Skeletal muscle tissue (tissue), 3 donors: ENCODE measurements at regions not wholly inside any gene's neighbourhood (a gene's known extent, or its start where the extent isn't known, plus 50 kb on each side); places are given as distances from the start of the nearest gene placed in this dataset.
"Not testable (repeated sequence)": the region's sequence is repeated elsewhere in the genome, so short reads cannot be mapped to it uniquely, and the experiment has no call there.

ENCODE experiments used
- H3K27ac ChIP-seq: one replicate; pipeline ENCODE4 v1.7.0; 2013; ENCODE audit warnings: mild to moderate bottlenecking, low read depth, low read length, inconsistent platforms
- H3K27me3 ChIP-seq, 3 donors: one replicate each; pipeline ENCODE4 v1.7.0; 2013; ENCODE audit warnings: low read length in 3 of 3; ENCODE audit not compliant: control insufficient read depth in 3 of 3, insufficient read depth in 3 of 3
- H3K36me3 ChIP-seq, 3 donors: one replicate each; pipeline ENCODE4 v1.7.0; 2013; ENCODE audit warnings: low read length in 3 of 3; ENCODE audit not compliant: control insufficient read depth in 3 of 3, insufficient read depth in 3 of 3
- H3K4me1 ChIP-seq, 3 donors: one replicate each; pipeline ENCODE4 v1.7.0; 2013; ENCODE audit warnings: low read length in 3 of 3, mild to moderate bottlenecking in 3 of 3; ENCODE audit not compliant: control insufficient read depth in 3 of 3, insufficient read depth in 3 of 3
- H3K4me3 ChIP-seq, 3 donors: one replicate each; pipeline ENCODE4 v1.7.0; 2013; ENCODE audit warnings: low read length in 3 of 3
- H3K9ac ChIP-seq, 3 donors: one replicate each; pipeline ENCODE4 v1.7.0; 2013; ENCODE audit warnings: low read length in 3 of 3, mild to moderate bottlenecking in 3 of 3, moderate library complexity in 2 of 3, low read depth in 1 of 3
- H3K9me3 ChIP-seq, 3 donors: one replicate each; pipeline ENCODE4 v1.7.0; 2013; ENCODE audit warnings: low read length in 3 of 3; ENCODE audit not compliant: control insufficient read depth in 3 of 3
- donor health status: Osteomylitis.

DNA sequence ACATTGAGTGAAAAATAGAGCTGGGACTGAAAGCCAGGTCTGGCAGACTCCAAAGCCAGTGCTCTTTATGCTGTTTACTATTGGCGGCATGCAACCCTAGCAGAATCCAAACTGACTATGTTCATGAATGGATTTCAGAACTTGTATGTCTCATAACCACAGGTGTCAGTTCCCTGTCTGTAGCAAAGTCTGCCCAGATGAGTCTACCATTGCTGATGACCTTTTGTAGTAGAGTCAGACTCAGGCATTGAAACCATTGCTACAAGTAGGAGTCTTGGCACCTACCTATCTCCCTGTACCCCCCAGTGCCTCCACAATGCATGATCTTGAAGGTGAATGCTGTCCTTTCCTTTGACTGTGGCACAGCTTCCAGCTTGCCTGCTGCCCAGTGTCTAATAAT is 157.2 kb upstream of the ROPN1 start:
- no peaks in the 10 kb centered on the region for H3K9me3 ChIP-seq
- no peak overlapping the region for H3K9ac ChIP-seq
- peaks cover 3 to 11% (median 5%) of the 10 kb centered on the region in 3 donors for H3K4me1 ChIP-seq
- no peak overlapping the region for H3K4me3 ChIP-seq
- H3K27me3 ChIP-seq: no peaks in the 10 kb centered on the region
- no peaks in the 10 kb centered on the region for H3K36me3 ChIP-seq
- H3K27ac ChIP-seq: no peak overlapping the region

DNA sequence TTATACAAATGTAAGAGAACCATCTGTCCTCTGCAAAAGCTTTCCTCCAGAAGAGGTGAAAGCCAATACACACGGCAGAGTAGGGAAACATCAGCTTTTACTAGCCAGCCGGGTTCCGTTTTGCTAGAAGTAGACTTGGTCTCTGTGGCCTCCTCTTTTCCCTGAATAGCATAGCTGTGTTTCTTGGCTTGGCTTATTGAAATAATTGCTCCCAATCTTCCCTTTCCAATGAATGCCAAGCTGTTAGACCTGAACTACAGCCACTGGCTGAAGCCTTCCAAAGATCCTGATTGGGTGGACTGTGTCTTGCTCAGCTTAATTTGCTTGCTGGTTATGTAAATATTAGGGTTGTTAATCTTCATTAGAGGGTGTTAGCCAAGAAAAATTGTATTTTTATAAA is 157.8 kb upstream of the ROPN1 start:
- H3K4me1 ChIP-seq: peaks cover 0 to 6% (median 3%) of the 10 kb centered on the region in 3 donors
- H3K9ac ChIP-seq: no peak overlapping the region
- no peak overlapping the region for H3K4me3 ChIP-seq
- no peaks in the 10 kb centered on the region for H3K9me3 ChIP-seq
- no peaks in the 10 kb centered on the region for H3K27me3 ChIP-seq
- no peaks in the 10 kb centered on the region for H3K36me3 ChIP-seq
- H3K27ac ChIP-seq: no peak overlapping the region

DNA sequence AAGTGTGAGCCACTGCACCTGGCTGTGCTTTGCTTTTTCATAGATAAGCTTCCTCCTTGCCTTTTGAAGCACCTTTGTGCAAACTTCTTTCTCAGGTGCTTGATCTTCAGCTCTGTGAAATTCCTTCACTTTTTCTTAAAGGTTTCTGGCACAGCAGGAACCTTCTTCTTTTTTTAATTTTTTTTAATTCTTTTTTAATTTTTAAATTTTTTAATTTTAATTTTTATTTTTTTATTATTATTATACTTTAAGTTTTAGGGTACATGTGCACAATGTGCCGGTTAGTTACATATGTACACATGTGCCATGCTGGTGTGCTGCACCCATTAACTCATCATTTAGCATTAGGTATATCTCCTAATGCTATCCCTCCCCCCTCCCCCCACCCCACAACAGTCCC is 161.0 kb upstream of the ROPN1 start:
- H3K9me3 ChIP-seq, H3K4me3 ChIP-seq, H3K9ac ChIP-seq, H3K4me1 ChIP-seq, H3K27ac ChIP-seq, H3K36me3 ChIP-seq, H3K27me3 ChIP-seq: not testable (repeated sequence)

DNA sequence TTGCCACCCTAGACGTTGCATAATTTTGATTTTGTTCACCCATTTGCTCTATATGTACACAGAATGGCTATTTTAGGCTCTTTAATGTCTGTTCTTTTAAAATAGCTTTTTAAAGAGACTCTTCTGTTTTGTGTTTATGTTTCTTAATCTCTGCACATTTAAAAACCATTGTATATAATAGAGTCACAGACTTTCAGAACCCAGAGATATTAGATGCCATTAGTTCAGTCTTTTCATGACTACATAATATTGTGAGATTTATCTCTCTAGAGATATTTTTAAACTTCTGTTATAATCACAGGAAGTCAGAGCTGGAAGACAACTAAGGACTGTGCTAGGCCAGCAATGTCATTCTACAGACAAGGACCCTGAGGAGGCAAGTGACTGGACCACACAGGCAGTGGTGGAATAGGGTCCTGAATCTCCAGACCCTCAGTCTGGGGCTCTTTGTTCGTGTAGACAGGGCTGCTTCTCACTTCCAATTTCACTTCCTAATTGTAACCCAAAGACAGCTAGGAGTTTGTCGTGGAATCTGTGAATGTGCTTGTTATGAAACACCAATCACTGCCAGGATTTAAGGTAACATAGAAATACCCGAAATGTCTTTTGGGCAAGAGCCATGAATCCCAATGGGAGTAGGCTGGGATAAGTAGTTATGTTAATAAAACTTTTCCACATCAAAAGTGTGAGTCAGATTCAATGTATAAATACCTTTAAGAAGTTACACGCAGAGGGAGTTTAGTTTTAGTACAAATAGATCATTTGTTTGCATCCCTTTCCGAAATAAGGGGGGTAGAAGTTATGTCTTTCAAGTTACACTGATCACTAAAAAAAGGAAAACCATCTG is 165.2 kb upstream of the ROPN1 start:
- Histone ChIP-seq H3K9ac (no peak overlapping the region), H3K4me1 (peaks cover 3 to 6% (median 4%) of the 10 kb centered on the region in 3 donors), H3K36me3 (no peaks in the 10 kb centered on the region), H3K4me3 (no peak overlapping the region), H3K9me3 (no peaks in the 10 kb centered on the region), H3K27ac (no peak overlapping the region), H3K27me3 (no peaks in the 10 kb centered on the region)

DNA sequence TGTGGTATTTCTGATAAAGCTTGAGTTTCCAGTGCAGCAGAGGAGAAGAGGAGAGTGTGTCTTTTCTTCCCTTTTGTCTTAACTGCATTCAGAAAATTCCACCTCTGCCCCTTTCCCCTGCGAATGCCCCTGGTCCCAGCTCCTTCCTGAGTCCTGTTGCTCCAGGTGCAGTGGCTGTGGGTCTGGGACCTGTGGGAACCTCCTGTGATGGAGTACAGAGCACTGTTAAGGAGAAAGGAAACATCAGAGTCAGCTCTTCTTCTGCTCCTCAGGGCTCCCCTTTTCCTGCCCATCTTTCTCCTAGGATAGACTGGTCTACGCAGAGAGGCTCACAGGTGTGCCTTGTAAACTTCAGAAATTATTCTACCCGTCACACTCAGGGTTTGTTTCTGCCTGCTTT is 165.8 kb upstream of the ROPN1 start:
- no peaks in the 10 kb centered on the region for H3K9me3 ChIP-seq
- peaks cover 3 to 6% (median 4%) of the 10 kb centered on the region in 3 donors for H3K4me1 ChIP-seq
- H3K9ac ChIP-seq: no peak overlapping the region
- no peaks in the 10 kb centered on the region for H3K36me3 ChIP-seq
- no peaks in the 10 kb centered on the region for H3K27me3 ChIP-seq
- no peak overlapping the region for H3K4me3 ChIP-seq
- no peak overlapping the region for H3K27ac ChIP-seq

DNA sequence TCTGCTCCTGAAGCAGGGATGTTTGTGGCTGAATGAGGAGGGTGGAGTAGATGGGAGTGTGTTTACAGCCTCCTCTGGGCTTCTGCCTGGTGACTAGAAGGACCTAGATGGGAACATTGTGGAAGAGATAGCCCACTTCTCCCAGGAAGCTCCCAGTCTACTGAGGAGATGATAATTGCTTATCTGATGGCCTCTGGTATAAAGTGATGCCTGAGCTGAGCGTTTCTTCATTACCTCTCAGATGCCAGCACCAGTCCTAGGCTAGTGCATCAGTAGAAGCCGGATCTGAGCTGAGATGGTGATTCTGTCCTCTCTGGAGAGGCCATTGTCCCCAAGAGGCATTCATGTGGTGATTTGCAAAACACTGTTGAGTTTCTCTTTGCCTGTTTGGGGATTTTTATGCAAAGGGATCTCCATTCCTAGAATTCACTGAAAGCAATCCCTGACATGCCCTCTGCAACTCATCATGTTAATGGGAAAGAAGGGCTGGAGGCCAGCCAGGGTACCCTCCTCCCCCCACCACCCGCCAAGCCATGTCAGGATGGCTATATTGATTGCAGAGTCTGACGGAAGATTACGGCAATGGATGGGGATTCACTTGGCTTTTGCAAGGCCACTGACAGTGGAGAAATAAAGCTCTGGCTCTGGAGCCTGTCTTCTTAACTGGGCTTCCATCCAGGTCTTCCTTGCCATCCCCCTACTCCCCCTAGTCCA is 166.4 kb upstream of the ROPN1 start:
- Histone ChIP-seq H3K9ac (no peak overlapping the region), H3K36me3 (no peaks in the 10 kb centered on the region), H3K27me3 (no peaks in the 10 kb centered on the region), H3K9me3 (no peaks in the 10 kb centered on the region), H3K4me1 (peaks cover 3 to 6% (median 4%) of the 10 kb centered on the region in 3 donors), H3K27ac (no peak overlapping the region), H3K4me3 (no peak overlapping the region)

DNA sequence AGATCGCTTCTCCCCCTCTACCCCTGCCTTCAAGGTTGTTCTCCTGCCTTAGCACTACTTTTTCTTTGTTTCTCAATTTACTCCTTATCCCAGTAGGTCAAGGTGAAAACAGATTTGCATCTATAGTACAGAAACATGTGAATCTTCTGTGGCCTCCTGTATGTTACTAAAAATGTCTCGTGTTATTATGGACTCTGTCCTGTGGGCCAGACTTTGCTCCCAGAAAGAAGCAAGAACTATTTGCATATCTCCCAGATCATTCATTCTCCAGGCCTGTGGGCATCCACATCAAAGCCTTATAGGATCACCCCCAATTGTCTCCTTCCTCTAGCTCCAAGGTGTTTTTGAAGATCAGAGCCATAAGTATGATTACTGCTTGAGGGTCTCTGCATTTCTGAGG is 169.5 kb upstream of the ROPN1 start:
- no peaks in the 10 kb centered on the region for H3K9me3 ChIP-seq
- peaks cover 3 to 6% (median 3%) of the 10 kb centered on the region in 3 donors for H3K4me1 ChIP-seq
- H3K9ac ChIP-seq: no peak overlapping the region
- H3K4me3 ChIP-seq: no peak overlapping the region
- no peaks in the 10 kb centered on the region for H3K27me3 ChIP-seq
- H3K27ac ChIP-seq: no peak overlapping the region
- no peaks in the 10 kb centered on the region for H3K36me3 ChIP-seq

DNA sequence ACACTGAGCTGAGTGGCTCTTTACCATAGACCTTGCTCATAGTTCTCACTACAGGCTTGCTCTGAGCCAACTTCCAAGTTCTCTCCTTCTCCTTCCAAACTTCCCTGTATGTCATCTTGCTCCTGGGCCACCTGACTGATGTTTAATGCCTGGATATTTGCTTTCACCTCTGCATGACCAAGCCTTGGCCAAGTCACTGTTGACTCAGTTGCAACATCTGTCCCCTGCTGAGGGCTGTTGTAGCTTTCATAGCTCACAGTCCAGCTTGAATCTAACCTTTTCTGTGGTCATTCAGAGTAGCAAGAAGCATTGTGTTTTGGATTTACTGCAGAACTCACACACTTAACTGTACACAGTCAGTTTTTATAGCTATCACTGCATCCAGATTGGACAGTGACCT is 171.8 kb upstream of the ROPN1 start:
- H3K27ac ChIP-seq: no peak overlapping the region
- H3K9me3 ChIP-seq: no peaks in the 10 kb centered on the region
- no peaks in the 10 kb centered on the region for H3K36me3 ChIP-seq
- no peaks in the 10 kb centered on the region for H3K27me3 ChIP-seq
- no peak overlapping the region for H3K4me3 ChIP-seq
- H3K9ac ChIP-seq: no peak overlapping the region
- H3K4me1 ChIP-seq: no peaks in the 10 kb centered on the region

DNA sequence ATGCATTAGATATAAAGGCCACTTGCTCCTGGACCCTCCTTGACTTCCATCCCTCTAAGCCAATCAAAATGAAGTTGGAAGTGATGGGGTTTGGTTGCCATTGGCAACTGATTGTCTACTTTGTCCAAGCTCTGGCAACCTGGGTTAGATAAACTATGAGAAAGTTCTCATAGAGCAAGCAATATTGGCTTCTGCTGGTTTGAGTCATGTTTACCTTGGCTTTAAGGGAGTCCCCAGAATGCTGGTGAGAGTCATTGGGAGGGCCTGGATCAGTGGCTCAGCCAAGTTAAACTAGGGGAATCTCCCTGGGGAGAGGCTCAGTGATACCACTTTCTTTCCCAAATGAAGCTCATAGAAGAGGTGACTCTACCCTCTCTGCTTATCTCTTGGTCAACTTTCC is 176.3 kb upstream of the ROPN1 start:
- no peak overlapping the region for H3K9ac ChIP-seq
- no peaks in the 10 kb centered on the region for H3K27me3 ChIP-seq
- H3K9me3 ChIP-seq: no peaks in the 10 kb centered on the region
- no peak overlapping the region for H3K27ac ChIP-seq
- H3K36me3 ChIP-seq: no peaks in the 10 kb centered on the region
- no peaks in the 10 kb centered on the region for H3K4me1 ChIP-seq
- no peak overlapping the region for H3K4me3 ChIP-seq

DNA sequence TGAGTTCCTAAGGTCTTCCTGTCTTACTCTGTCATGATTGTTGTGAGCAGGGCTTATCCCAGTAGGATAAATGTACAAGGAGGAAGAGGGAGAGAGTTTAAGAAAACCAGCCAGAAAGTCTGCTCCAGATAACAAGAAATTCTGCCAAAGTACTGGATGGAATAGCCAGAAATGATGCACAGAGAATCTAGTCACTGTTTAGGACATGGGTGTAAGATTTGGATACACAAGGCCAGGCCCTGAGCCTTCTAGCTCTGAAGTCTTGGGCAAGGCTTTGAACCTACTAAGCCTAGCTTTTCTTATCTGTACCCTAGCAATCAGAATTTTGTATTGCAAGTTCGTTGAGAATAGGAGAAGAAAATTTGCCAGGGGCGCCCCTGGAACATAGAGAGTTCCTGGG is 180.4 kb upstream of the ROPN1 start:
- Histone ChIP-seq H3K4me3 (no peak overlapping the region), H3K4me1 (peaks cover 0 to 4% (median 0%) of the 10 kb centered on the region in 3 donors), H3K9me3 (no peaks in the 10 kb centered on the region), H3K36me3 (no peaks in the 10 kb centered on the region), H3K27me3 (no peaks in the 10 kb centered on the region), H3K27ac (no peak overlapping the region), H3K9ac (no peak overlapping the region)
